ENCODE measurements at regions not wholly inside any gene's neighbourhood (a gene's known extent, or its start where the extent isn't known, plus 50 kb on each side); places are given as distances from the start of the nearest gene placed in this dataset.

DNA sequence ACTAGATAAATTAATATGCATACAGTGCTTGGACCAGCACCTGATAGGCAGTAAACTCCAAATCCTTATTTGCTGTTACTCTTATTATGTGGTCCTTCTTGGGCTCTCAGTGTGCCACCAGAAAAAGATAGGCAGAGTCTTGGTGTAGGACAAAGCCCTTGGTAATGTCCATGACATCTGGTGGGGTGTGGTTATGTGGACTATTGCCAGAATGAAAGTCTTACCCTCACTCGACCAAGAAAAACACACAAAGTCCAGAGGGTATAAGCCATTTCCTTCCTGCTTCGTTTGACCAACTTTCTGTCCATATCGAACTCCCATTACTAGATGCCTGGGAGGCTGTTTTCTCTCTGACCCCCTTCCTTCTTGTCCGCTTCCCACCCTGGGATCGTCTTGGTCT lies 140.9 kb downstream of the UTP18 start:
- TF ChIP-seq POLR2A (IDR thresholded peaks at IDR 0.05; ENCODE audit: low read depth) (no peak), CTCF (IDR thresholded peaks at IDR 0.05) (no peak), POLR2AphosphoS5 (IDR thresholded peaks at IDR 0.05) (no peak)

Data from esophagus muscularis mucosa (tissue), 3 donors.